BJ (cell line): ENCODE measurements at regions not wholly inside any gene's neighbourhood (a gene's known extent, or its start where the extent isn't known, plus 50 kb on each side); places are given as distances from the start of the nearest gene placed in this dataset.
A peak's percentile ranks its signal among the peaks of the same experiment; 100 is the strongest.

Experiments
- CTCF ChIA-PET: fragments of 350-600 bp; formaldehyde crosslinking; extraction: SDS; loops from one replicate; lab custom pipeline; 2021; ENCODE audit warnings: antibody characterized with exemption, inconsistent platforms; lab: Yijun Ruan, JAX
- POLR2A ChIA-PET: fragments of 300-600 bp; sonication (Branson Sonifier 250); formaldehyde crosslinking; extraction: SDS; loops from one replicate; lab custom pipeline; 2021; ENCODE audit warnings: antibody characterized with exemption; lab: Charles Lee
- DNase-seq: peaks from one replicate; pipeline ENCODE4 v3.0.0-alpha.2; 2011; ENCODE audit warnings: low read depth
- H3K27me3 ChIP-seq: 2 replicates; pipeline ENCODE4 v1.6.0; 2011; ENCODE audit warnings: low read length; ENCODE audit not compliant: control insufficient read depth, insufficient read depth
- H3K36me3 ChIP-seq: 2 replicates; pipeline ENCODE4 v1.5.1; 2011; ENCODE audit warnings: low read length; ENCODE audit not compliant: control insufficient read depth, insufficient read depth
- H3K4me3 ChIP-seq: 2 replicates; pipeline ENCODE4 v1.5.1; 2011; ENCODE audit warnings: low read depth, mild to moderate bottlenecking, control low read depth, low read length
- TF ChIP-seq, protein P1 (sequence below): IDR thresholded peaks from 2 replicates; pipeline ENCODE4 v1.5.1; 2011; ENCODE audit warnings: low read depth, mild to moderate bottlenecking, control low read depth, inconsistent platforms, low read length, moderate library complexity; ENCODE audit not compliant: insufficient read depth

DNA sequence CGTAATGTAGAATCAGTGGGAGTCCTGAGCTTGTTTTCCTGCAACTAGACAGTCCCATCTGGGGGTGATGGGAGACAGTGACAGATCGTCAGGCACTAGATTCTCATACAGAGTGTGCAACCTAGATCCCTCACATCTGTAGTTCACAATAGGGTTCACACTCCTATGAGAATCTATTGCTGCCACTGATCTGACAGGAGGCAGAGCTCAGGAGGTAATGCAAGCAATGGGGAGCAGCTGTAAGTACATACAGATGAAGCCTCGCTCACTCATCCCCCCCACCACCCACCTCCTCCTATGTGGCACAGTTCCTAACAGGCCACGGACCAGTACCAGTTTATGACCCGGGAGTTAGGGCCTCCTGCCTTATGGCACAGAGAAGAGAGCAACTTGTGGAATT is 116.2 kb upstream of the PIK3R1 start:
- H3K4me3 ChIP-seq, result no peak overlapping the region
- H3K27me3 ChIP-seq, result no peaks in the 10 kb centered on the region
- no peaks in the 10 kb centered on the region for H3K36me3 ChIP-seq
- DNase-seq, result no peak
- TF ChIP-seq, protein P1, sequence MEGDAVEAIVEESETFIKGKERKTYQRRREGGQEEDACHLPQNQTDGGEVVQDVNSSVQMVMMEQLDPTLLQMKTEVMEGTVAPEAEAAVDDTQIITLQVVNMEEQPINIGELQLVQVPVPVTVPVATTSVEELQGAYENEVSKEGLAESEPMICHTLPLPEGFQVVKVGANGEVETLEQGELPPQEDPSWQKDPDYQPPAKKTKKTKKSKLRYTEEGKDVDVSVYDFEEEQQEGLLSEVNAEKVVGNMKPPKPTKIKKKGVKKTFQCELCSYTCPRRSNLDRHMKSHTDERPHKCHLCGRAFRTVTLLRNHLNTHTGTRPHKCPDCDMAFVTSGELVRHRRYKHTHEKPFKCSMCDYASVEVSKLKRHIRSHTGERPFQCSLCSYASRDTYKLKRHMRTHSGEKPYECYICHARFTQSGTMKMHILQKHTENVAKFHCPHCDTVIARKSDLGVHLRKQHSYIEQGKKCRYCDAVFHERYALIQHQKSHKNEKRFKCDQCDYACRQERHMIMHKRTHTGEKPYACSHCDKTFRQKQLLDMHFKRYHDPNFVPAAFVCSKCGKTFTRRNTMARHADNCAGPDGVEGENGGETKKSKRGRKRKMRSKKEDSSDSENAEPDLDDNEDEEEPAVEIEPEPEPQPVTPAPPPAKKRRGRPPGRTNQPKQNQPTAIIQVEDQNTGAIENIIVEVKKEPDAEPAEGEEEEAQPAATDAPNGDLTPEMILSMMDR, result no peak
- CTCF ChIA-PET, result no interaction called here
- POLR2A ChIA-PET, result no interaction called here

DNA sequence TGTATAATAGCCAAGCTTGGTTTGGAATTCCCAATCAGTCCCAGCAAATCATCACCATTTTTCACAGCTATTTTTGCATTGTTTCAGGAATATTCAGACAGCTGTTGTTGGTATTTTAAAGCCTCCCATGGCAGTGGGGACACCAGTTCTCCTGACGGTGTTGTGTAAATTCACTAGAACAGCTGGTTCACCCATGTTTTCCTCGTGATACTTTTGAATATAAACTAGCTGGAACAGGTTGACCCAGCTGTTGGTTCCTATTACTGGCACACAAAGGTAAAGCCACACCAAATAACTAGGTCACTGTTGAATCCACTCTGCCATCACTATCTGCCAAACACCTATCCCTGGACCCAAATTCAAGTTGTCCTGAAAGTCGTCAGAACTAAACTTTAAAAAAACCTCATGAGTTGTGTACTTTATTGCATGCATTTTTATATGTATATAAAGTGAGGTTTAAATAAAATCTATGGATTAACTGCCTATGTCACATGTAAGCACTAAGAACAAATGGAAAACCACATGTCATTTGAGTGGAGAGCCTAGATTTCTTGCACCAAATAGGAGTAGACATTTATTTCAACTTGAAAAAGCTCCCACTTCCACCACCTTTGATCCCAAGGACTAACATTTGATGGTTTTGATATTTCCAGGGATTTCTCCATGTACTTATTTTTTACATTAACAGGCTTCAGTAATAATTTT is 121.9 kb upstream of the PIK3R1 start:
- no peaks in the 10 kb centered on the region for H3K36me3 ChIP-seq
- DNase-seq, result no peak
- TF ChIP-seq, protein P1, result no peak
- CTCF ChIA-PET, result no interaction called here
- POLR2A ChIA-PET, result no interaction called here
- H3K4me3 ChIP-seq, result no peak overlapping the region
- H3K27me3 ChIP-seq, result no peaks in the 10 kb centered on the region

DNA sequence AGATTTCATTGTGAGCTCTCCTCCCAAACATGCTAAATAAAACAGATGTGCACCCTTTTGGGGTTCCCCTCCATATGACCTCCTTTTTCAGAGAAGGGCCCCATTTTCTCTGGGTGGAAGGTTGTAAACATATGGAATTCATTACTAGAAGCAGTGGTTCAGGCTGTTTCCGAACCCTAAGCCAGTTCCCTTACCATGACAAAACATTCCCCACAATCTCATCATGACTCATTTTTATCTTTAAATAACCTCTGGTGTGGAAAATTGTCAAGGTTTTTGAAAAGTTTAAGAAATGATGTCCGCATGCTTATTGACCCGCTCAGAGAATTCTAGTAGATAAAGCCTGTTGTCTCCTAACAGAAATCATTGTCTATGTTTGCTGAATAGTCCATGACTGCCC is 127.3 kb upstream of the PIK3R1 start:
- Histone ChIP-seq H3K4me3 (no peak overlapping the region), H3K36me3 (no peaks in the 10 kb centered on the region), H3K27me3 (no peaks in the 10 kb centered on the region)
- TF ChIP-seq, protein P1, result no peak
- DNase-seq, result no peak
- POLR2A ChIA-PET, result no interaction called here
- CTCF ChIA-PET, result no interaction called here

DNA sequence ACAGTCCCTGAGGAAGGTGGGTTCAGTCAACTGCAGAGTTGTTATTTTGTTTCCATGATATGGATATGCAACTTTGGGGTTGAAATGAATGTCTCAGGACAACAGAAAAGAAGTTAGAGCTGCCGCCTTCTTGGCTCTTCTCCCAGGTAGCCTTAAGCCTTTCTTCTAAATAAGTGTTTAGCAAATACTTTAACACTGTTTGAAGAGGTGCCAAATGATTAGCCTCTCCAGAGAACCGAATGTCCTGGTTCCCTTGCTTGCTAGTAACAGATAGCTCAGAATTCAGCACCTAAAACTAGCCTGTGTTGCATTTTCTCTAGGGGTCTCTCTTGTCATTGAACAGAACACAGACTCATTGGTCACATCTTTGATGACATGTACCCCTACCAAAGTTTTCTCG is 127.7 kb upstream of the PIK3R1 start:
- ChIA-PET POLR2A (no interaction called here), CTCF (interaction anchor here (0.6 kb wide), 1 partner anchor 67 kb away, joined by 3 read pairs; no protein-coding TSS in a partner anchor)
- DNase-seq, result no peak
- no peaks in the 10 kb centered on the region for H3K27me3 ChIP-seq
- no peaks in the 10 kb centered on the region for H3K36me3 ChIP-seq
- no peak overlapping the region for H3K4me3 ChIP-seq
- TF ChIP-seq, protein P1, result no peak

DNA sequence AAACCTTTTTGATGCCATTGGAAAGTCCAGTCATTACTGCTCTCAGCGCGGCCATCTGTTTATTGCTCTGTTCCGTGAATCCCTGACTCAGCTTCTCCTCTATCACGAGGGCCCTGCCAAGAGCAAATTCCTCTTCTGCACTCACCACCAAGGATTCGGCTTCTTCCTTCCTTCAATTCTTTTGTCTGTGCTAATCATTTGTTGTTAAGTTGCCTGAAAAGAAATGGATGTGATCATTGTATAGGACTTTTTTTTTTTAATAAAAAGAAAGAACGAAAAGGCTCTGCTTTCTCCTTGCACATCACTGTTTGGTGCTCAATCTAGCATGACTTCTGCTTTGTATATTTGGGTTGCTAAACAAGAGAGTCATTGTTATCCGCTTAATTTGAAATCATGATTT is 128.7 kb upstream of the PIK3R1 start:
- peak; percentile 47 for DNase-seq
- H3K4me3 ChIP-seq, result no peak overlapping the region
- no peaks in the 10 kb centered on the region for H3K27me3 ChIP-seq
- TF ChIP-seq, protein P1, result no peak
- CTCF ChIA-PET, result interaction anchor here (0.7 kb wide), 1 partner anchor 793 kb away, joined by 3 read pairs; no protein-coding TSS in a partner anchor
- POLR2A ChIA-PET, result interaction anchor here (0.7 kb wide), 1 partner anchor 393 kb away, joined by 3 read pairs; no protein-coding TSS in a partner anchor
- H3K36me3 ChIP-seq, result no peaks in the 10 kb centered on the region
